GM12874 (cell line): ENCODE measurements at regions not wholly inside any gene's neighbourhood (a gene's known extent, or its start where the extent isn't known, plus 50 kb on each side); places are given as distances from the start of the nearest gene placed in this dataset.

Experiments
- TF ChIP-seq, protein P1 (sequence below): IDR thresholded peaks from 2 replicates; pipeline ENCODE4 v1.5.1; 2011; ENCODE audit warnings: low read depth, mild to moderate bottlenecking, control low read depth, low read length, moderate library complexity; ENCODE audit not compliant: insufficient read depth

DNA sequence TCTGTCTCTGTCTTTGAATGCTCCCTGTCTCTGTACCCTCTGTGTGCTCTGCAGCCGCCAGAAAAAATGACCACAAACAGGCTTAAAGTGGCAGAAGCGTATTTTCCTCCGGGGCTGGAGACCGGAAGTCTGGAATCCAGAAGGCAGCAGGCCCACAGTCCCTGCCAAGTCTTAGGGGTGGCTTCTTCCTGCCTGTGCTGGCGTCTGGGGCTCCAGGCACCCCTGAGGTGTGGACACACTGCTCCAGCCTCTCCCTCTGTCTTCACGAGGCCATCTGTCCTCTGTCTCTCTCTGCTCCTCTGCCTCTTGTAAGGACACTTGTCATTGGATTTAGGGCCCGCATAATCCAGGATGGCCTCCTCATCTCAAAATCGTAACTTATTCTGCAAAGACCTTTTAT is 298.4 kb upstream of the IRX4 start:
- TF ChIP-seq, protein P1, sequence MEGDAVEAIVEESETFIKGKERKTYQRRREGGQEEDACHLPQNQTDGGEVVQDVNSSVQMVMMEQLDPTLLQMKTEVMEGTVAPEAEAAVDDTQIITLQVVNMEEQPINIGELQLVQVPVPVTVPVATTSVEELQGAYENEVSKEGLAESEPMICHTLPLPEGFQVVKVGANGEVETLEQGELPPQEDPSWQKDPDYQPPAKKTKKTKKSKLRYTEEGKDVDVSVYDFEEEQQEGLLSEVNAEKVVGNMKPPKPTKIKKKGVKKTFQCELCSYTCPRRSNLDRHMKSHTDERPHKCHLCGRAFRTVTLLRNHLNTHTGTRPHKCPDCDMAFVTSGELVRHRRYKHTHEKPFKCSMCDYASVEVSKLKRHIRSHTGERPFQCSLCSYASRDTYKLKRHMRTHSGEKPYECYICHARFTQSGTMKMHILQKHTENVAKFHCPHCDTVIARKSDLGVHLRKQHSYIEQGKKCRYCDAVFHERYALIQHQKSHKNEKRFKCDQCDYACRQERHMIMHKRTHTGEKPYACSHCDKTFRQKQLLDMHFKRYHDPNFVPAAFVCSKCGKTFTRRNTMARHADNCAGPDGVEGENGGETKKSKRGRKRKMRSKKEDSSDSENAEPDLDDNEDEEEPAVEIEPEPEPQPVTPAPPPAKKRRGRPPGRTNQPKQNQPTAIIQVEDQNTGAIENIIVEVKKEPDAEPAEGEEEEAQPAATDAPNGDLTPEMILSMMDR = no peak

DNA sequence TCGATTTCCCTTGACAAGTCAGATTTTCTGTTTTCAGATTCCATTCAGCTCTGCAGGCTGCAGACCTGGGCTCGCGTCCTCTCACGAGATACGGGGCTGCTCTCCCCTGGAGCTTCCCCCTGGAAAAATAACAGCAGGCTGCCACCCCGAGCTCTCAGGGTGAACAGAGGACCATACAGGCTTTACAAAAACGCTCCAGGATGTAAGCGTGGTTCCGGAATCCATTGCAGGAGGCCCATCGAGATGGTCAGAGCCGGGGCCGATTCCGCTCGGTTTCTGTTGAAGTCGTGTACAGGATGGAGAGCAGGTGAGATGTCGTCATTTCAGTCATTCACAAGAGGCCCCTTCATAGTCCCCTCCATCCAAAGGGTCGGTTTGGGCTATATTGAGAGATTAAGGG is 297.7 kb upstream of the IRX4 start:
- TF ChIP-seq, protein P1 = no peak

DNA sequence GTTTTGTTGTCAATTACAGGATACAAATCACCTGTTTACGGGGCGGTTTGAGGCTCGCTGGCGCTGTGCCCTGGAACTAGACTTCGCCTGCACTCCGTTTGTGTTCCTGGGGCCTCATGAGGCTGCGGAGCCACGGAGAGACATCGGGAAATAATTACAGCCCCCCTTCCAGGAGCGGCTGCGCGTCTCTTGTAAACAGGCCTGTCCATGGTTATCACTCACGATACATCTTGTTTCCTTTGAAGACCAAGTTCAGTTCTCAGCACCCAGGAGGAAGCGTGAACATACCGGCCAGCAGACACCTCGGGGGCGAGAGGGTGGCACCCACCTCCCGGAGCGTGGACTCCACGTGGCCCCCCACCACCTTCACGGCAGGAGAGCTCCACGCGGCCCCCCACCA is 297.1 kb upstream of the IRX4 start:
- TF ChIP-seq, protein P1 = no peak

DNA sequence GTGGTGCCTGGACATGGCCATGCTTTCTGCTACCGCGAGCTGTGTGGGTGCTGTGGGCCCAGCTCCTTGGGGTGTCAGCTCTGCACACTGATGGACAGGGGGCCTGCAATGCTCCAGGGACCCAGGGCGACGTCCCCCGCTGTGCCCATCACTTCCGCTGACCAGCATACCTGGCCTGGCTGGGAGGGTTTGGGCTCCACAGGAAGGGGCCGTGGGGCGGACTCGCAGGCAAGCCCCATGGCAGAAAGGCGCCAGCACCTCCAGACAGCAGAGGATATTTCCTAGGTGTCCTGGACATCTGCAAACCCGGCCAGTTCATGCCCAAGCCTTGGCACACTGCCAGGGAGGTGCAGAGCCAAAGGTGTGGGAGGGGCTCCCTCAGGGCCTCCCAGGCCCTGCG is 295.8 kb upstream of the IRX4 start:
- TF ChIP-seq, protein P1 = no peak

DNA sequence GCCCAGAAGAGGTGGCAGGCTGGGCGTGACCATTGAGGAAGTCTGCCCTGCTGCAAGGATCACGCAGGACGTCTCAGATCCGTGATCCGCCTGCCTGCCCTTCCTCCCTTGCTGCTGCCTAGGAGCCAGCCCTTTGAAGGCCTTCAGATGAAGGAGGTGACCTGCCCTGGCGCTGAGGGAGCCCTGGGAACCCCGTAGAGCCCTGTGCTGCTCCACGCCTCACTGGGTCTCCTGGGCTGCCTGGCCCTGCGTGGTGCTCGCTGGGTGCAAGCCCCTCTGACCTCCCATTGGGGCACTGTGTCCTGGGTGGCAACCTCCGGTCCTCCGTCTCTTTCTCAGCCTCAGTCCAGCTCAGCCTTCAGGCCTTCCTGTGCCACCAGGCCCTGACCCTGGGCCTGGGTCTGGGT is 295.3 kb upstream of the IRX4 start:
- TF ChIP-seq, protein P1 = no peak

DNA sequence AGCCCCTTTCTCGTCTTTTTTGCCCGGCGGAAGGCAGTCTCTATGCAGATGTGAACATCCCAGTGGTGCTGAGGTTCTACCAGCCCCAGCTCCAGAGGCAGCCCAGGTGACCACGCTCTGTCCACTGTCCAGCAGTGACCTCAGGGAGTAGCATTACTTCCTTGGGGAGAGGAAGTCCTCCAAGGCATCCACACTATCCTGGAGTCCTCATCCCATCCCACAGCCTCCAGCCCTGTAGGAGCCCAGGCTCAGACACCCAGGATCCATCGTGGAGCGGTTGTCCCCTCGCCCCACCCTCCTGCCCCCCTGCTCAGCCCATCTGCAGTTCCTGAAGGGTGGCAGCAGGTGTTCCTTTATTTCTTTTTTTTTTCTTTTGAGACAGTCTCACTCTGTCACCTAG is 294.5 kb upstream of the IRX4 start:
- TF ChIP-seq, protein P1 = no peak

DNA sequence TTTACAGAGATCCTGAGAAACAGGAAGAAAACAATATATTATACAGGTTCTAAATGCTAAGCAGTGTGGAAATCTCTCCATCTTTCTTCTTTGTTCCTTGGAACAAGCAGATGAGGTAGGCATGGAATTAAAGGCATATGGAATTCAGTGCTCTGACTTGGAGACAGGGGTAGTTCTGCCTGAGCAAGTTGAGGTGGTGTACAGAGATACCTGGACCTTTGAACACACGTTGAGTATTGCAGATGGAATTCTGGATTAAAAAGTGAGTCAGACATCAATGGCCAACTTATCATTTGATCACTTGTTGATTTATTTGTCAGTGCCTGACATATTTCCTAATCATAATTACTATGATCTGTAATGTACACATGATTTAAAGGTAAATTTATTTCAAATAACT is 293.9 kb upstream of the IRX4 start:
- TF ChIP-seq, protein P1 = no peak

DNA sequence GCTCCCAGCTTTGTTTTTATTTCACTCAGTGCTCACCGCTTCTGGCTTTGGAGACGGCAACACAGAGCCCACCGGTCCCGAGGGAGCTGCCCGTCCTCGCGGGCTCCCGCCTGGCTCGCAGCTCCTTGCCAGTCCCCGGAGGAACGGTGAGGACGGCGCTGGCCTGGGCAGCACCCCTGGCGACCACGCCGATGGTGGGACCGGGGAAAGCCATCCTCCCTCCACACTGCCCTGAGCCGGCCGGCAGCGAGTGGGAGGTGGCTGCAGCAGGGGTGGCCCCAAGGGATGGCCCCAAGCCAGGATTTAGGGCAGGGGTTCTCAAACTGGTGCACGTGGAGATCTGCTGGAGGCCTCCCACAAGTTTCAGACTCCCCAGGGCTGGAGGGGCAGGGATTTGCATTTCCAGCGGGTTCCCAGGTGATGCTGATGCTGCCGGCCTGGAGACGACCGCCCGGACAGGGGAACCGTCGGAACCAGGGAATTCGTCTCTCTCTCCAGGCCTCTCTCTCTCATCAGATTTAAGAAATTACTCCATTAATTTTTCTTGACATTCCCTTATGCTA is 293.2 kb upstream of the IRX4 start:
- TF ChIP-seq, protein P1 = no peak
